HG02870 (cell line): ENCODE measurements at regions not wholly inside any gene's neighbourhood (a gene's known extent, or its start where the extent isn't known, plus 50 kb on each side); places are given as distances from the start of the nearest gene placed in this dataset.
"Not testable (repeated sequence)": the region's sequence is repeated elsewhere in the genome, so short reads cannot be mapped to it uniquely, and the experiment has no call there.

Experiments used
- ATAC-seq: cut with Tn5 transposase; IDR thresholded peaks from one replicate; pipeline ENCODE4 v1.9.1; 2021; ENCODE audit warnings: mild to moderate bottlenecking, moderate library complexity; ENCODE audit not compliant: unreplicated experiment

DNA sequence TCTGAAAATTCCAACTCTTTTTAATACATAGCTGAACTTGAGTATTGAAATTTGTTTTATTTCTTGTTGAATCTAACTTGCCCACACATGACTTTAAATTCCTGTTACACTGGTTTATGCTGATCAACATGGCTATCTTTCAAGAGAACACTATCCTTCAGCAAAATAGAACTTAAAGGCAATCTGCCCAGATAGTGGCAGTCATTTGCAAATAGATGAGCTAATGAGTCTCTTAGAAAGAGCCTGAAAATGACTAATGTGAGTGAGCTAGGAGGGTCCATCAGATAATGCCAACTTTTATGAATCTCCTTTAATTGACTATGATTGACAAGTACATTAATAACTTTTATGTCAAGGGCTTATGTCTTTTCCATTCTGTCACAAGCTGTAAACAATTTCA is 1360.8 kb upstream of the C9orf72 start:
- ATAC-seq = no peak

DNA sequence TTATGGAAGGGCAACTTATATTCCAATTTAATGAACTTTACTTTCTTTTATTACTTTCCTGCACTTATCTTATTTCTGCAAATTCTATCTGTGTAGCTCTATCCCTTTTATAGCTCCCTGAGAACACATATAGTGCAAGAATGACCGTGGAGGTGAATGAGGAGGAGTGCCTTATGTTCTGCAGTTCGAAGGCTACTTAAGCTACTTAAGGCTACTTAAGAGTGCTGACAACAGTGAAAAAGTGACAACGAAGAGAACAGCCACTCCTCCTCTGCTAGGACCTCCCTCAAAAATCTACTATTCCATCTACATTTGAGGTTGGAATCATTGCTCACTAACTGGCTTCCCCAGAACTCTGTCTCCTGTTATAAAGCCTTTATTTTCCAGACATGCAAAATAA is 1365.7 kb upstream of the C9orf72 start:
- ATAC-seq = no peak

DNA sequence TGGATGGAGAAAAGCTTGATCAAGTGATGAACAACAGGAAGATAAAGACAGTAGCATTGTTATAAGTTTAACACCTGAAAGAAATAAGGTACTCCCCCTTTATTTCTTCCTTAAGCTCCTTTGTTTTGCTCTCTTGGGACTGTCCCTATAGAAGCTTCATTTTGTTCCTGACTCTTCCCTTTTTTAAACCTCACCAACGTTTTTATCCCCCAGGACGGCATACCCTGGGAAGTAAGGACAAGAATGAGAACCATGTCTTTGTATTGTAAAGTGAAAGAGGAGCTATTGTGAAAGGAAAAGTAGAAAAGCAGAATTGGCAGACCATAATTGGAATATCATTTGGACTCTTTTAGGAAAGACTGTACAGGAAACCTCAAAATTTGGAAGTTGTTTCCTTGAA is 1368.6 kb upstream of the C9orf72 start:
- ATAC-seq = no peak

DNA sequence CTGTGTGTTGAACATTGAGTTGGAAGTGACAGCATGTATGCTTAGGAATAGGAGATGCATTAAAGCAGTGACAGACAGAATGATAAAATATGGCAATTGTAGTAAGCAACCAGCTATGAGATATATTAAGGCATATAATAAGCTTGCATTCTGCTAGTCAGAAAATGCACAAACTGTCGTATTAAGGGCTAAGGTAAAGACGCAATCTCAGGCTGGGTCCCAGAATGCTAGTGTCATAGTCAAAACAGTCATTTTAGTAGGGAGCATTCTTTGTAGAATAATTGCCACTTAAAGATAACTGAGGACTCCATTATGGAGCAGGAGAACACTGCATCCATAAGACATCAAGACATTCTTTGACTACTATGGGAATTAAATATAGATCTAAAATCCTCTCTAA is 1369.7 kb upstream of the C9orf72 start:
- no peak for ATAC-seq

DNA sequence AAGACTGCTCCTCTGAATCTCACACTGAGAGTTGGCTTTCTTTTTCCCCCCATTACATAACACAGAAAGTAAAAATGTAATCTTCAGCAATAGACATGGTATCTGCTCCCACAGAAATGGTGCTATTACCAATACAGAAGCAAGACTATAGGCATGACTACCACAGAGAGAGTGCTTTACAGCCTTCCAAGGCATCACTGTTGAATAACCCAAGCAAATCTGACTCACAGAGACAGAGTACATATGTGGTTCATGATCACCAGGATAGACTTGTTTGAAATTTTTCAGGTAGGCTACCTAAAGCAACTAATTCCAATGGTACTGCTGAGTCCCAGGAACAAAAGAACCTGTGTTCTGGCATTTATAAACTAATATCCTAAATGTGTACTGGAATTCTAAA is 1373.4 kb upstream of the C9orf72 start:
- no peak for ATAC-seq

DNA sequence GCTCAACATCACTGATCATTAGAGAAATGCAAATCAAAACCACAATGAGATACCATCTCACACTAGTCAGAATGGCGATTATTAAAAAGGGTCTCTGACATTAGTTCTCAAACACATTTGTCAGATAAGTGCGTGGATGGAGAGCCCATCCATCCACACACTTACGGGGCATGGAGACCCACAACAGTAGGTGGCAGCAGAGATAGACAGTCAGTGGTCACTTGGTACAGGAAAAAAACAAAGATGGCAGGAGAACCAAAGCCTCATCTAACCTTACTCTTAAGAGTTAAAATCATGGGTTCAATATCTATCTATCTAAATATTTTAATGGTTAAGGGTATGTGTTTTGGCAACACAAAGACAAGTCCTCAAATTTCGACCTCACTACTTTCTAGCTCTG is 1378.7 kb upstream of the C9orf72 start:
- ATAC-seq = no peak

DNA sequence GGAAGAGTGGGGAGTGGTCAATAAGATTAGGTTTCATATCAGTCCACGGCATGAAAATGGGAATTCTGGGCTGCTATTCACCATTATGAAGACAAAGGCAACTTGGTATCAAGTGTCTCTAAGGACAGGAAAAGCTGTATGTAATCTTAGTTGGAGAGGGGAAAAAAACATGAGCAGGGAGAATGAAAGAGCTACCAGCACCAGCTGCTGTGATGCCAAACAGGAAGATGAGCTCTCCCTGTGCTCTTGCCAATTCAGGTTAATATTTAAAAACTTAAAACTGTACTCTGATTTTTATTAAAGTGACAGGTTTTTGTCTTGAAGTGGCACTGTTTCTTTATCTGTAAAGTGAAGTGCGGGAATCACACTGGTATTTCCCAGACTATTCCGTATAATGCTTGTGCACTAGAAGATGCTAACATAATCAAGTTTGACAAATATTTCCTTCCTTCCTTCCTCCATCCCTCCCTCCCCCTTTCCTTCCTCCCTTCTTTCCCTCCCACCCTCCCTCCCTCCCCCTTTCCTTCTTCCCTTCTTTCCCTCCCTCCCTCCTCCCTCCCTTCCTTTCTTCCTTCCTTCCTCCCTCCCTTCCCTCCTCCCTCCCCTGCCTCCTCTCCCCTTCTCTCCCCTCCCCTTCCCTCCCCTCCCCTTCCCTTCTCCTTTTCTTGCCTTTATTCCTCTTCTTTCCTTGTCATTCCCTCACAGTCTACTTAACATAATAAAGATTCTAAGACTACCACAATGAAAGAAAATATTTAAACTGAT is 1383.0 kb upstream of the C9orf72 start:
- no peak for ATAC-seq

DNA sequence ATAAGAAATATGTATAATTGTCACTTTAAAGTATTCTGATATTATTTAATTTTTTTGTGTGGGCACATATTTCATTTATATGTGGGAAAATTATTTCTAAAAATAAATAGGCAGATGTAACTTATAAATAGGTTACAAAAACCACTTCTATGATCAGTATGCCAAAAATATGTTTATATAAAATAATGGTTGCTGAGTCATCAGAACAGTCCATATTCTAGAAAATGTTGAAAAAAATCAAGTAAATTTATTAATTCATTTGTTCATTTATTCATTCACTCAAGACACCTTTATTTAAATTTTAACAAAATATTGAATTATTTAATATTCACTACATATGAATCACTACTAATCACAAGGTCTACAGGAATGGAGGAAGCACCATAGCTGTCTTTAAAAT is 1387.3 kb upstream of the C9orf72 start:
- ATAC-seq = no peak

DNA sequence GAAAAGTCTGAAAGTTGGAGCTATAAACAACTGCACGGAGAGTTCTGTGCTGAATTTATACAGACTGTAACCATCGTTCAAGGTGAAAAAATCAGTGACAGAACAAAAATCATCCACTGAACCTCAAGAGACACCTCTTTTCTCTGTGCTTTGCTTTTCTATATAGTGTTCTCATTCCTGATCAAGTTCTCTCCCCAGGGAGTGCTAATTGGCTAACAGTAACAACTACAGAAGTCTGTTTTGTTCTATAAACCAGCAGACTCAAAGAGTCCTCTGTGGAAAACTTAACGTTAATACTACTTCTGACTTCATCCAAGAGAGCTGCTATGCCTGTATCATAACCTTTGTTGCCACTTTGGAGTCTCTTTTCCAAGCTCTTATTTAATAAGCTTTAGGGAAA is 1388.3 kb upstream of the C9orf72 start:
- no peak for ATAC-seq

DNA sequence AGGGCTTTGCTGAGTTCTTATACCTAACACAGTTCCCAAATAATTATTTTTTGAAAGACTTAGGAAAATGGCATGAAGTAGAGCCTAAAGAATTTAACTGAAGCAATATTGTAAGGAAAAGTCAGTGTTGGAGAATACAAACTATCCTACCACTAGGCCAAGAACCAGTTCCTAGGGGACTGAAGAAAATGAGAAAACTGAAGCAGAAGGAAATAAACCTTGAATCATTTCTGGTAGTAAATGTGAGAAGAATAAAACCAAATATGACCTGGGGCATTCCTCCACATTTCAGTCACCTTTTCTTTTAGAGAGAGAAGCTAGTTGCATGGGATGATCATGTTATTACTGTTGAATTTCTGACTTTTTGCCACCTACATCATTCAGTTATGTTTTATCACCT is 1393.9 kb upstream of the C9orf72 start:
- no peak for ATAC-seq

DNA sequence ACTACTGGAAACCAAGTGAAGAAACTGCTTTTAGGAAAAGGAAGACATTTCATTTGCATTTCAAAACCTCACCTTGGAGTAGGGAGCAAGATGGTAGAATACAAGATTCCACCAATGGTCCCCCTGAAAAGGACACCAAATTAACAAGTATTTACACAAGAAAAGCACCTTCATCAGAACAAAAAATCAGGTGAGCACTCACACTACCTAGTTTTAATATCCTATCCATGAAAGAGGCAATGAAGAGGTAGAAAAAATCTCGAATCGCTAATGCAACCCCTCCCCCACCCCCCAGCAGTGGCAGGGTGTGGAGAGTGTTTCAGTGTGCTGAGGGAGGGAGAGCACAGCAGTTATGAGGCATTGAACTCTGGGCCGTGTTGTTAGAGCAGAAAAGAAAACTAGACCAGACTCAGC is 1397.0 kb upstream of the C9orf72 start:
- ATAC-seq = no peak

DNA sequence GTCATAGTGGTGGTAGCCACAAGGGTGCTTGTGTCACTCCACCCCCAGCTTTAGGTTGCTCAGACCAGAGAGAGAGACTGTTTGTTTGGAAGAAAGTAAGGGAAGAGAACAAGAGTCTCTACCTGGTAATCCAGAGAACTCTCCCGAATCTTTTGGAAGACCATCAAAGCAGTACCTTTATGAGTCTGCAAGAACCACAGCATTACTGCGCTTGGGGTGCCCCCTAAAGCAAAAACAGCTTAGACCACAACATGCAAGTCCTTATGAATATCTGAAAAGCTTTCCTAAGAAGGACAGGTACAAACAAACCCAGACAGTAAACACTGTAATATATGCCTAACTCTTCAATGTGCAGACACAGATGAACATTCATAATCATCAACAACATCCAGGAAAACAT is 1398.6 kb upstream of the C9orf72 start:
- ATAC-seq = no peak

DNA sequence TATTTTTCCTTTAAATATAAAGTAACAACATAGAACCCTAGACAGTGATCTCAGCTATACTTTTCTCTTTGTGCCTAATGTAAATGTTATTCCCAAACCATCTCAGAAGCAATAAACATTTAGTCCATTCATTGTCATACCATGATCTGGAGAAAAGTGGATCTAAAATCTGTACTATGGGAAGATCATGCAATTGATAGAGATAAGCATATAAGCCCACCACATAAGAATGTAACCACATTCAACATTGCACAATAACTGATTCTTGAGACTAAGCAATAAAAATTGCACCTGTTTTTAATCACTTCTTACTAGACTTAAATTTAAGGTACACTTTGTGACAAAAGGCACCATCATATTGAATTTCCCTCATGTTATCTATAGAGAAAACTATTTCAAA is 1403.0 kb upstream of the C9orf72 start:
- no peak for ATAC-seq

DNA sequence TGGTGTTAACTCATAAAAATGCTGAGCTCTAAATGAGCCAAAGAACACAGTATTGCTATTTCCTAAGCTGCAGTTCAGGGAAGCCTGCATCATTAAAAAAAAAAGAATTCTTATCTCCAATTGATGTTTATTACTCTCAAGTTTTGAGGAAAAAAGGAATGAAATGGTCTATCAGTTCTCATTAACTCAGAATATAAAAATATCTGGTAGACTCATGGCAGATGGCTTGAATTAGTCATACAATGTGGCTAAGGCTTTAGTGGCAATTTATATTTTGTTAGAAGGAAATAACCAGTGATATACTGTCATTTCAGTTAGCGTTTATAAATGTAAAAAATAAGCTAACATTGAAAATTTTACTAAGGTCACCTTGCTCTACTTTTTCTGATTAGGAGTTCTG is 1403.4 kb upstream of the C9orf72 start:
- ATAC-seq = no peak

DNA sequence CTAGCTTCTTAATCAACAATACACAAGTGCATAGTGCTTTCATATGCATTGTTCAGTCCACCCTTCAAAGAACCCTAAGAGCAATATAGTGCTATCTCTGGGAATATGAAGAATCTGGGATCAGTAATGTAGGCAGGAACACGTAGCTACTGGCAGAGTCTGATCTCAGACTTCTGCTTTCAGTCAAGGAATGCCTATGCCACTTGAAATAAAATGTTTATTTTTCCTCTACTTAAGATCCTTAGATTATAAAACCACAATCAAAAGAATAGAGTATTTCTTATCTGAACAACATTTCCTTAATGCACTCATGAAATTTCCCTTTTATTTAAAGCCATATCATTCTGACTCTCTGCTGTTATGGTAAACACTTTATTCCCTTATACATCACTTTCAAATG is 1407.8 kb upstream of the C9orf72 start:
- no peak for ATAC-seq

DNA sequence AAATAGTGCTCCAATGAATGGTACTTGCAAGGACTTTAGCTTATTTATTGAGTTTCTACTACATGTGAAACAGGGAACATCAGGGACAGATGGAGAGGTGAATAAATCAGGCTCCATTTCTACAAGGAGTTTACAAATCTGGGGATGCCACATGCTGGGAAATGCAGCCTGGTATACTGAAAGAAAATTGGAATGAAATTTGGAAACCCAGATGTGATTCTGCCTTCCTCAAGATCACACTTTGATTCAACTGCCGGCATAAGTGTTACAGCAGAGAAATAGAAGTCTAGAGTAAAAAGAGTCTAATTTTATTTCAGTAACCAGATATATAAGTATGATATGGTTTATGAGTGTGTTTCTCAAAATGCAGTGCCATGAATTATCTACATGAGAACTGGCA is 1408.4 kb upstream of the C9orf72 start:
- no peak for ATAC-seq

DNA sequence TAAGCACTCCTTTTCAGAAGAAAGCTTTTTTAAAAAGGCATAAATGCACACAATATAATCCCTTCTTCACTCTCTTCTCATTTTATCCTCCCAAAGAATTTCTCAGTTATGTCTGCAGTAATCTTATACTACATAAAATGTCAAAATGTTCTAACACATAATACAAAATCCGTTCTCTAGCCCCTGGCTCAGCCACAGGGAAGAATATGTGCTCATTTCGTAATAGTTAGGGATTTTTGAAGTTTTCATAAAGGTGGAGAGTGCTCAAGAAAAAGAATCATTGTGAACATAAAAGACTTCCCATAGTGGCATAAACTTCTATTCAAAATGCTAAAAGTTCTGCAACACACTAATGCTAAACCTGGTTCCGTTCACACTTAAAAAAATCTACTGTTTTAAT is 1410.7 kb upstream of the C9orf72 start:
- ATAC-seq = no peak

DNA sequence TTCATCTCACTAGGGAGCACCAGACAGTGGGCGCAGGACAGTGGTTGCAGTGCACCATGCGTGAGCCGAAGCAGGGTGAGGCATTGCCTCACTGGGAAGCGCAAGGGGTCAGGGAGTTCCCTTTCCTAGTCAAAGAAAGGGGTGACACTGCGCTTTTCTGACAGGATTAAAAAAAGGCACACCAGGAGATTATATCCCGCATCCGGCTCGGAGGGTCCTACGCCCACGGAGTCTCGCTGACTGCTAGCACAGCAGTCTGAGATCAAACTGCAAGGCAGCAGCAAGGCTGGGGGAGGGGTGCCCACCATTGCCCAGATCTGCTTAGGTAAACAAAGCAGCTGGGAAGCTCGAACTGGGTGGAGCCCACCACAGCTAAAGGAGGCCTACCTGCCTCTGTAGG is 1416.7 kb upstream of the C9orf72 start:
- not testable (repeated sequence) for ATAC-seq

DNA sequence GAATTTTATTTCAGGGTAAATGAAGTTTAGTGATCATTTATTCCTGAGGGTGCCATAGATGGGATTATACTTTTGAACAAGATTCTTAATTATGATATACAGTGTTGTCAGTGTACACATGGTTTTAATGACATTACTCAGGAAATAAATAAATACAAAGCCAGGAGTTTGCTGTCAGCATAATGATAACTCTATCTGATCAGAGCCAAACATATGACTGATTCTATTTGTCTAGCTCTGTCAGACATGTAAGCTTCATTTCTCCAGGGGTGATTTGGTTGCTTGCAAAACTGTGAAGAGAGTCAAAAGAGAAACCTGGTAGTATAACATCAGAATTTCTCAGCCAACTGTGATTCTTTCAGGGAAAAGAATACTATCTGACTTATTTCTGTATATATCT is 1425.8 kb upstream of the C9orf72 start:
- ATAC-seq = no peak

DNA sequence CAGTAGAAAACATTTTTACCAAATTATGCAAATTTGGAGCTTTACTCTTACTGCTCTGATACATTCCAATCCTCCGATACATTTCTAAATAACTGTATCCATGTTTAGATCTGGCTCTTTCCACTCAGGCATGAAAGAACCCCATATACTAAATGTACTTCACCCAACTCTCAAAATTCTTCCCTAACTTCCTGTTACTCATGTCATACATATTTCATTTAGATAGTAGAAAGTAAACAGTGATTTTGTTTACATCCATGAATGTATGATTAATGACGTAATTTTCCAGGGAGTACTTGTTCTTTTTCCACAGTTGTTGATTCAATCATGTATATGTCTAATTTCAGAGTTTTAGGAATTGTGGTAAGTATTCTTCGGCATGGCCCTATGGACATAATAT is 1426.5 kb upstream of the C9orf72 start:
- ATAC-seq = no peak

DNA sequence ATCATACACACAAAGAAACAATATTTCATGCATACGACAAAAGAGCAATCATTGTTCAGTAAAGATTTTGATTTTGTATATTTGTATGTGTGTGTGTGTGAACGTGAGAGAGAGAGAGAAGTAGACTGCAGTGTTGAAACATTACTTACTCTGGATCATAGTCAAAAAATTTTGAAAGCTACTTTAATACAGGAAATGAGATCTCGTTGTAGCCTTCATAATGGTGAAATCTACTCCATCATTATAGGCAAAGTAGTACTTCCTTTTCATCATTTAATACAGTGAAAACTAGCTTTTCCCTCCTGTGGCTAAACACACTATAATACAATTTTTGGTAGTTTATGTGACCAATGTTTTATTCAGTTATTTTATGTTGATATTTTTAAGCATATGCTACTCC is 1427.7 kb upstream of the C9orf72 start:
- ATAC-seq = no peak

DNA sequence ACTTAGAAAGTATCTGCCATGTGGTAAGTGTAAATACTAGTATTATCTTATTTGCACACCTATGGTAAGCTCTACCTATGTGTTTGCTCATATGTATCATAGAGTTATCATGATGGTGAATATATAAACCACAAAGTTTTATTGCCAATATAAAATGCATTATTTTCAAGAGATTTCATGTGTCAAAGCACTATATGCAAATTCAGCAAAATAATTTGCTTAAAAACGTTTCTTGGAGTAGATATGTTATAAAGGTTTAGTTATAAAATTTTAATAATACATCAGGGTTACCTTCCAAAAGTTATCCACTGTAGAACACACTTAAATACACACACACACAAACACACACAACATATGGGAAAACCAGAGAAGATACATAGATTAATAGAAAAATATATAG is 1431.7 kb upstream of the C9orf72 start:
- no peak for ATAC-seq

DNA sequence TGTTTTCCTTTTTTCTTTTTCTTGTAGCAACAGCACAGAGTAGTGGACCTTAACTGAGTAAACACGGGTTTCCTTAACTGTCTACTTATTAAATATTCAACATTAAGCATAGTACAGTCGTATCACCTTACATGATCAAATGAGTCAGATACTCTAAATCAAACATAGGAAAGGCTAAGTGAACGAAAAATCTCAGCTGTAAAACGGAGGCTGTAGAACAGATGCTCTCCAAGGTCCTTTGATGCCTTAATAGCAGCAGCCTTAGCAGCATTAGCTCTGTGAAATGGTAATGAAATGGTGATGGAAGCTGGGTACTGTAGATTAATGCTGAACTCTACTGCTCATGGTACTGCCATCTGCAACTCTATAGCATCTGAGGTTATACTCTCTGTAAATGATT is 1433.3 kb upstream of the C9orf72 start:
- ATAC-seq = no peak
